ENCODE measurements at regions not wholly inside any gene's neighbourhood (a gene's known extent, or its start where the extent isn't known, plus 50 kb on each side); places are given as distances from the start of the nearest gene placed in this dataset.

GRCh38 chr5:124210111-124210910 is 536.1 kb downstream of the ZNF608 start:
- no peak for DNase-seq
- Histone ChIP-seq H3K79me2 (ENCODE audit: insufficient read depth) (no peaks in the 10 kb centered on the region), H3K9me2 (no peaks in the 10 kb centered on the region), H2AFZ (ENCODE audit: low read depth) (no peak overlapping the region), H3F3A (replicated peaks; ENCODE audit: insufficient read depth) (no peaks in the 10 kb centered on the region), H3K9me3 (no peaks in the 10 kb centered on the region), H3K27me3 (ENCODE audit: insufficient read depth) (no peaks in the 10 kb centered on the region), H3K36me3 (replicated peaks in 1 of 2; ENCODE audit: control insufficient read depth in 1 of 2, insufficient read depth in 2 of 2, low read length in 1 of 2) (no peaks in the 10 kb centered on the region), H3K27ac (ENCODE audit: low read depth in 2 of 2, low read length in 1 of 2) (no peak overlapping the region), H3K4me2 (no peak overlapping the region), H4K20me1 (ENCODE audit: insufficient read depth) (no peaks in the 10 kb centered on the region), H3K4me3 (ENCODE audit: low read depth in 2 of 2, low read length in 1 of 2) (no peak overlapping the region), H3K4me1 (ENCODE audit: control insufficient read depth in 1 of 2, insufficient read depth in 2 of 2, low read depth in 1 of 2, low read length in 1 of 2) (no peaks in the 10 kb centered on the region), H3K9ac (no peak overlapping the region)
- ChIA-PET POLR2A (no interaction called here), CTCF (no interaction called here)
- 28% methylated on average over 2 of the region's 2 CpGs for WGBS (ENCODE audit: low lambda C conversion rate)
- TF ChIP-seq USF2 (IDR thresholded peaks at IDR 0.05; ENCODE audit: borderline replicate concordance, low read depth, low read length): no peak
- TF ChIP-seq EP300 (IDR thresholded peaks at IDR 0.05; ENCODE audit: borderline replicate concordance in 1 of 2, low read depth in 1 of 2, low read length in 1 of 2): no peak
- no peak for TF ChIP-seq NRF1 (IDR thresholded peaks at IDR 0.05; ENCODE audit: low read depth, low read length)
- TF ChIP-seq MAX (IDR thresholded peaks at IDR 0.05; ENCODE audit: low read depth): no peak
- no peak for TF ChIP-seq FOSL2 (IDR thresholded peaks at IDR 0.05; ENCODE audit: borderline replicate concordance, low read depth)
- no peak for TF ChIP-seq SIN3A (IDR thresholded peaks at IDR 0.05; ENCODE audit: borderline replicate concordance, low read depth, low read length)
- TF ChIP-seq TAF1 (IDR thresholded peaks at IDR 0.05; ENCODE audit: borderline replicate concordance, low read depth, low read length): no peak
- no peak for TF ChIP-seq GATA2 (CRISPR knock-in tag; IDR thresholded peaks at IDR 0.05)
- no peak for TF ChIP-seq ZBTB33 (IDR thresholded peaks at IDR 0.05; ENCODE audit: borderline replicate concordance, low read depth)
- TF ChIP-seq POLR2AphosphoS5 (IDR thresholded peaks at IDR 0.05; ENCODE audit: low read depth, low read length): no peak

GRCh38 chr5:124207118-124207517 is 539.3 kb downstream of the ZNF608 start:
- Histone ChIP-seq H3K9ac (no peak overlapping the region), H3K4me3 (ENCODE audit: low read depth in 2 of 2, low read length in 1 of 2) (no peak overlapping the region), H3K9me3 (no peaks in the 10 kb centered on the region), H3K27ac (ENCODE audit: low read depth in 2 of 2, low read length in 1 of 2) (no peak overlapping the region), H2AFZ (ENCODE audit: low read depth) (no peak overlapping the region), H3K4me2 (no peak overlapping the region), H4K20me1 (ENCODE audit: insufficient read depth) (no peaks in the 10 kb centered on the region), H3F3A (replicated peaks; ENCODE audit: insufficient read depth) (no peaks in the 10 kb centered on the region), H3K9me2 (no peaks in the 10 kb centered on the region), H3K79me2 (ENCODE audit: insufficient read depth) (no peaks in the 10 kb centered on the region), H3K4me1 (ENCODE audit: control insufficient read depth in 1 of 2, insufficient read depth in 2 of 2, low read depth in 1 of 2, low read length in 1 of 2) (no peaks in the 10 kb centered on the region), H3K27me3 (ENCODE audit: insufficient read depth) (no peaks in the 10 kb centered on the region), H3K36me3 (replicated peaks in 1 of 2; ENCODE audit: control insufficient read depth in 1 of 2, insufficient read depth in 2 of 2, low read length in 1 of 2) (no peaks in the 10 kb centered on the region)
- ChIA-PET POLR2A (interaction anchor here (0.5 kb wide), 1 partner anchor 920 kb away, joined by 4 read pairs; no protein-coding TSS in a partner anchor), CTCF (interaction anchor here (1.8 kb wide), 1 partner anchor 10 kb away, joined by 4 read pairs; no protein-coding TSS in a partner anchor)
- TF ChIP-seq PBX3 (IDR thresholded peaks at IDR 0.05) (no peak), ZBTB33 (IDR thresholded peaks at IDR 0.05; ENCODE audit: borderline replicate concordance, low read depth) (no peak), GATA2 (CRISPR knock-in tag; IDR thresholded peaks at IDR 0.05) (no peak), RAD21 (IDR thresholded peaks at IDR 0.05; ENCODE audit: low read length) (no peak), RXRA (IDR thresholded peaks at IDR 0.05; ENCODE audit: borderline replicate concordance, low read depth) (no peak), YY1 (IDR thresholded peaks at IDR 0.05; ENCODE audit: low read depth) (no peak), FOSL2 (IDR thresholded peaks at IDR 0.05; ENCODE audit: borderline replicate concordance, low read depth) (no peak), IRF3 (IDR thresholded peaks at IDR 0.05; ENCODE audit: low read depth, low read length) (no peak)
- WGBS (ENCODE audit: low lambda C conversion rate): 49% methylated on average over 3 of the region's 3 CpGs
- no peak for DNase-seq

Data from SK-N-SH (cell line).